H1 (cell line): ENCODE measurements at regions not wholly inside any gene's neighbourhood (a gene's known extent, or its start where the extent isn't known, plus 50 kb on each side); places are given as distances from the start of the nearest gene placed in this dataset.

Experiments used
- CTCF ChIA-PET: fragments of 300-600 bp; sonication (Branson Sonifier 250); formaldehyde crosslinking; loops from one replicate; lab custom pipeline; 2021; ENCODE audit not compliant: partially characterized antibody; lab: Charles Lee
- POLR2A ChIA-PET: fragments of 300-600 bp; sonication (Branson Sonifier 250); formaldehyde crosslinking; loops from one replicate; lab custom pipeline; 2021; ENCODE audit warnings: inconsistent platforms; ENCODE audit not compliant: partially characterized antibody; lab: Charles Lee
- DNase-seq, 2 experiments: peaks; one replicate each; pipeline versions ENCODE4 v3.0.0 to v3.0.0-alpha.2; 2010 to 2022; ENCODE audit warnings: low spot score in 2 of 2, low read depth in 1 of 2, mixed read lengths in 1 of 2
- FAIRE-seq: peaks from 2 replicates; lab custom pipeline; 2011; peaks lifted over from hg19 to GRCh38; lab: Jason Lieb, UNC
- H2AFZ ChIP-seq: 2 replicates; pipeline ENCODE4 v1.8.1; 2012; ENCODE audit warnings: low read length, inconsistent platforms
- H2AK5ac ChIP-seq: 2 replicates; pipeline ENCODE4 v1.6.1; 2013; ENCODE audit warnings: low read depth, low read length
- H2BK120ac ChIP-seq: replicated peaks from 2 replicates; pipeline ENCODE3; 2013; ENCODE audit warnings: low read depth, low read length, inconsistent platforms
- H2BK12ac ChIP-seq: 2 replicates; pipeline ENCODE4 v1.6.1; 2013; ENCODE audit warnings: low read depth, low read length
- H2BK15ac ChIP-seq: 2 replicates; pipeline ENCODE4 v1.6.1; 2013; ENCODE audit warnings: low read length
- H2BK20ac ChIP-seq: 2 replicates; pipeline ENCODE4 v1.6.1; 2013; ENCODE audit warnings: low read length
- H2BK5ac ChIP-seq: 2 replicates; pipeline ENCODE4 v1.6.1; 2013; ENCODE audit warnings: low read depth, low read length
- H3K14ac ChIP-seq: 2 replicates; pipeline ENCODE4 v1.6.1; 2013; ENCODE audit warnings: inconsistent platforms; ENCODE audit not compliant: insufficient read length
- H3K18ac ChIP-seq: 2 replicates; pipeline ENCODE4 v1.6.1; 2013; ENCODE audit warnings: low read length; ENCODE audit errors: extremely low read depth
- H3K23ac ChIP-seq: 2 replicates; pipeline ENCODE4 v1.6.1; 2013; ENCODE audit warnings: inconsistent platforms; ENCODE audit not compliant: insufficient read length
- H3K23me2 ChIP-seq: 2 replicates; pipeline ENCODE4 v1.6.1; 2013; ENCODE audit warnings: low read depth, low read length
- H3K27ac ChIP-seq: 2 replicates; pipeline ENCODE4 v1.6.1; 2011; ENCODE audit warnings: low read depth, low read length, inconsistent platforms
- H3K27me3 ChIP-seq, 4 experiments: replicated peaks in 1 of 4; 1 replicate in 1 of 4; 2 replicates in 3 of 4; pipeline versions ENCODE4 v1.6.1 to v1.8.1; 2011 to 2013; ENCODE audit warnings: low read length in 3 of 4, mild to moderate bottlenecking in 3 of 4, inconsistent platforms in 2 of 4, mixed read lengths in 2 of 4, moderate library complexity in 1 of 4; ENCODE audit not compliant: control insufficient read depth in 3 of 4, insufficient read depth in 3 of 4; ENCODE audit errors: extremely low read depth in 1 of 4
- H3K36me3 ChIP-seq, 4 experiments: 2 replicates each; pipeline versions ENCODE4 v1.6.1 to v1.8.1; 2011 to 2013; ENCODE audit warnings: mild to moderate bottlenecking in 4 of 4, low read length in 3 of 4, moderate library complexity in 2 of 4, control low read depth in 1 of 4, inconsistent platforms in 1 of 4; ENCODE audit not compliant: insufficient read depth in 4 of 4, control insufficient read depth in 2 of 4
- H3K4ac ChIP-seq: replicated peaks from 2 replicates; pipeline ENCODE3; 2013; ENCODE audit warnings: low read length, low read depth, mixed read lengths, inconsistent platforms; ENCODE audit not compliant: insufficient read length
- H3K4me1 ChIP-seq, 4 experiments: replicated peaks in 1 of 4; 1 replicate in 1 of 4; 2 replicates in 3 of 4; pipeline versions ENCODE4 v1.6.1 to v1.8.1; 2011 to 2013; ENCODE audit warnings: low read length in 3 of 4, inconsistent platforms in 2 of 4, mixed read lengths in 1 of 4; ENCODE audit not compliant: insufficient read depth in 4 of 4, control insufficient read depth in 3 of 4
- H3K4me2 ChIP-seq, 2 experiments: 2 replicates each; pipeline versions ENCODE4 v1.6.1 to v1.8.1; 2011 to 2013; ENCODE audit warnings: low read depth in 2 of 2, low read length in 2 of 2, control low read depth in 1 of 2, inconsistent platforms in 1 of 2, mild to moderate bottlenecking in 1 of 2; ENCODE audit not compliant: insufficient read depth in 1 of 2
- H3K4me3 ChIP-seq, 4 experiments: fragments of 200-600, 300-600 bp in 1 of 4; sonication (generic), shearing (Covaris generic), sonication (Bioruptor Twin) in 1 of 4; 2 replicates each; pipeline versions ENCODE4 v1.5.1 to v1.8.1; 2011 to 2016; ENCODE audit warnings: low read length in 4 of 4, low read depth in 3 of 4, control low read depth in 2 of 4, inconsistent platforms in 2 of 4, mild to moderate bottlenecking in 2 of 4, mixed read lengths in 1 of 4, moderate library complexity in 1 of 4; ENCODE audit not compliant: insufficient read depth in 2 of 4; ENCODE audit errors: extremely low read depth in 1 of 4
- H3K56ac ChIP-seq: replicated peaks from 2 replicates; pipeline ENCODE3; 2013; ENCODE audit warnings: low read depth, mild to moderate bottlenecking, mixed read lengths, low read length, inconsistent platforms; ENCODE audit not compliant: insufficient read length
- H3K79me1 ChIP-seq: 2 replicates; pipeline ENCODE4 v1.6.1; 2013; ENCODE audit warnings: low read depth, low read length, control low read depth
- H3K79me2 ChIP-seq, 2 experiments: 2 replicates each; pipeline versions ENCODE4 v1.6.1 to v1.8.1; 2012 to 2013; ENCODE audit warnings: low read length in 2 of 2, mild to moderate bottlenecking in 2 of 2, inconsistent platforms in 1 of 2; ENCODE audit not compliant: insufficient read depth in 2 of 2, control insufficient read depth in 1 of 2
- H3K9ac ChIP-seq, 4 experiments: replicated peaks in 1 of 4; 1 replicate in 1 of 4; 2 replicates in 3 of 4; pipeline versions ENCODE4 v1.6.1 to v1.8.1; 2011 to 2013; ENCODE audit warnings: low read depth in 3 of 4, low read length in 3 of 4, control low read depth in 2 of 4, mild to moderate bottlenecking in 2 of 4, moderate library complexity in 2 of 4, inconsistent platforms in 1 of 4; ENCODE audit errors: extremely low read depth in 1 of 4
- H3K9me3 ChIP-seq, 2 experiments: 2 replicates each; pipeline versions ENCODE4 v1.6.1 to v1.8.1; 2012 to 2013; ENCODE audit warnings: mild to moderate bottlenecking in 2 of 2, moderate library complexity in 2 of 2, control low read depth in 1 of 2, inconsistent platforms in 1 of 2, low read depth in 1 of 2, low read length in 1 of 2, mixed read lengths in 1 of 2; ENCODE audit not compliant: insufficient read depth in 2 of 2
- H4K20me1 ChIP-seq, 2 experiments: replicated peaks in 1 of 2; 2 replicates each; pipeline versions ENCODE3 to v1.8.1; 2011 to 2013; ENCODE audit warnings: inconsistent platforms in 2 of 2, low read length in 2 of 2, mild to moderate bottlenecking in 1 of 2; ENCODE audit not compliant: insufficient read depth in 2 of 2, control insufficient read depth in 1 of 2
- H4K5ac ChIP-seq: 2 replicates; pipeline ENCODE4 v1.6.1; 2013; ENCODE audit warnings: low read length, low read depth, mixed read lengths, inconsistent platforms; ENCODE audit not compliant: insufficient read length
- H4K8ac ChIP-seq: 2 replicates; pipeline ENCODE4 v1.8.0; 2013; ENCODE audit warnings: mild to moderate bottlenecking, moderate library complexity, low read length, inconsistent platforms; ENCODE audit not compliant: insufficient read depth; ENCODE audit errors: extremely low read depth
- H4K91ac ChIP-seq: replicated peaks from 2 replicates; pipeline ENCODE3; 2013; ENCODE audit warnings: low read length, mixed read lengths, inconsistent platforms; ENCODE audit not compliant: insufficient read length
- ATF2 ChIP-seq: IDR thresholded peaks from 2 replicates; pipeline ENCODE4 v1.6.1; 2012; ENCODE audit warnings: low read length, inconsistent platforms
- CBX5 ChIP-seq: fragments of 300-800, 300-1000 bp; sonication (generic); IDR thresholded peaks from 2 replicates; pipeline ENCODE4 v1.7.1; 2016; ENCODE audit warnings: antibody characterized with exemption, low read length, low read depth
- CTBP2 ChIP-seq: IDR thresholded peaks from 2 replicates; pipeline ENCODE4 v1.7.0; 2011; ENCODE audit warnings: borderline replicate concordance, mild to moderate bottlenecking, moderate library complexity, mixed read lengths, low read length; ENCODE audit not compliant: insufficient read depth, insufficient read length
- HDAC2 ChIP-seq, 2 experiments: fragments of 300-600 bp in 1 of 2; sonication (generic) in 1 of 2; IDR thresholded peaks; 2 replicates each; pipeline ENCODE4 v1.6.1; 2011 to 2012; ENCODE audit warnings: low read depth in 2 of 2, low read length in 2 of 2, mild to moderate bottlenecking in 2 of 2, moderate library complexity in 2 of 2, borderline replicate concordance in 1 of 2, inconsistent platforms in 1 of 2
- PHF8 ChIP-seq: fragments of 200-600 bp; sonication (generic); conservative IDR thresholded peaks from 2 replicates; pipeline ENCODE4 v1.7.1; 2012; ENCODE audit warnings: low read depth, mild to moderate bottlenecking, inconsistent platforms, low read length, moderate library complexity
- POU5F1 ChIP-seq: IDR thresholded peaks from 2 replicates; pipeline ENCODE4 v1.6.1; 2011; ENCODE audit warnings: low read depth, mild to moderate bottlenecking, low read length, moderate library complexity
- SP2 ChIP-seq: IDR thresholded peaks from 2 replicates; pipeline ENCODE4 v1.6.1; 2012; ENCODE audit warnings: mild to moderate bottlenecking, low read length, inconsistent platforms
- TAF7 ChIP-seq: optimal IDR thresholded peaks from 2 replicates; pipeline ENCODE3; 2011; ENCODE audit warnings: low read depth, mild to moderate bottlenecking, inconsistent platforms, low read length, moderate library complexity, borderline replicate concordance
- TEAD4 ChIP-seq: IDR thresholded peaks from 2 replicates; pipeline ENCODE4 v1.6.1; 2012; ENCODE audit warnings: low read depth, low read length, inconsistent platforms, mixed read lengths
- WGBS, 2 experiments: shearing (Covaris generic) in 1 of 2; methylation state at CpG; one replicate each; pipeline versions ENCODE4 v1.1.6 to v1.1.7; 2013 to 2015; ENCODE audit warnings: low lambda C conversion rate in 2 of 2, mixed read lengths in 2 of 2, inconsistent platforms in 1 of 2, low coverage in 1 of 2, missing lambda C conversion rate in 1 of 2; ENCODE audit not compliant: insufficient replicate concordance in 2 of 2, insufficient coverage in 1 of 2, insufficient read length in 1 of 2; ENCODE audit errors: extremely low coverage in 1 of 2, missing lambda C conversion rate in 1 of 2; 5-methylcytosine and 5-hydroxymethylcytosine counted together

- Histone ChIP-seq H2BK5ac (no peak overlapping the region), H3K27me3 (no peaks in the 10 kb centered on the region), H3K9ac (no peak overlapping the region), H3K79me2 (no peaks in the 10 kb centered on the region), H3K18ac (no peak overlapping the region), H3K4me3 (no peak overlapping the region), H2BK15ac (no peak overlapping the region), H3K56ac (no peak overlapping the region), H2AFZ (no peak overlapping the region), H4K8ac (no peak overlapping the region), H3K36me3 (no peaks in the 10 kb centered on the region), H4K20me1 (no peaks in the 10 kb centered on the region), H4K5ac (no peak overlapping the region), H4K91ac (no peak overlapping the region), H2AK5ac (no peak overlapping the region), H2BK120ac (no peak overlapping the region), H3K79me1 (no peaks in the 10 kb centered on the region), H3K14ac (no peak overlapping the region), H2BK12ac (no peak overlapping the region), H3K23ac (no peak overlapping the region), H3K4me1 (no peaks in the 10 kb centered on the region), H3K9me3 (no peaks in the 10 kb centered on the region), H3K4ac (no peak overlapping the region), H3K23me2 (no peaks in the 10 kb centered on the region), H3K27ac (no peak overlapping the region), H3K4me2 (no peak overlapping the region), H2BK20ac (no peak overlapping the region)
- FAIRE-seq (no peak), DNase-seq (no peak)
- ChIA-PET POLR2A (no interaction called here), CTCF (no interaction called here)
- 96% methylated on average over 1 of the region's 1 CpG; no CpG with 5 or more reads in 1 of the 2 experiments for WGBS, 2 experiments
- TF ChIP-seq ATF2: no peak
- no peak for TF ChIP-seq POU5F1
- no peak for TF ChIP-seq CTBP2
- no peak for TF ChIP-seq CBX5
- TF ChIP-seq HDAC2 (IDR thresholded peaks at IDR 0.05; ENCODE audit: borderline replicate concordance in 1 of 2, low read depth in 2 of 2, low read length in 2 of 2): no peak
- TF ChIP-seq SP2: no peak
- TF ChIP-seq PHF8: no peak
- no peak for TF ChIP-seq TEAD4
- TF ChIP-seq TAF7: no peak
These were observed 290.9 kb downstream of the CRPPA start for GRCh38 chr7:16130111-16131110.
